GM12878 (cell line): ENCODE measurements at regions not wholly inside any gene's neighbourhood (a gene's known extent, or its start where the extent isn't known, plus 50 kb on each side); places are given as distances from the start of the nearest gene placed in this dataset.

Experiments
- ATAC-seq: fragments of 200-7000 bp; cut with Tn5 transposase; 3 replicates; pipeline ENCODE4 v1.9.1; 2020; ENCODE audit warnings: mild to moderate bottlenecking, moderate library complexity
- BruUV-seq: library from RNA; stranded (reverse); fragments of 400-500 nt; replicated peaks from 2 replicates; lab custom pipeline; 2021; lab: Mats Ljungman, UMichigan
- CTCF ChIA-PET: fragments of 300-600 bp; sonication (Branson Sonifier 250); formaldehyde crosslinking; extraction: SDS; loops from one replicate; lab custom pipeline; 2021; ENCODE audit warnings: inconsistent platforms; lab: Yijun Ruan, JAX
- POLR2A ChIA-PET: fragments of 350-600 bp; formaldehyde crosslinking; extraction: SDS; loops from one replicate; lab custom pipeline; 2021; ENCODE audit warnings: inconsistent platforms; lab: Charles Lee
- RAD21 ChIA-PET: fragments of 300-600 bp; sonication (Branson Sonifier 250); formaldehyde crosslinking; loops from one replicate; lab custom pipeline; 2023; ENCODE audit warnings: antibody characterized with exemption; ENCODE audit not compliant: unreplicated experiment; lab: Charles Lee
- SMC1A ChIA-PET: fragments of 300-600 bp; sonication (Branson Sonifier 250); formaldehyde crosslinking; loops from one replicate; lab custom pipeline; 2023; ENCODE audit not compliant: unreplicated experiment, uncharacterized antibody; lab: Charles Lee
- DNase-seq: peaks from one replicate; pipeline ENCODE4 v3.0.0-alpha.2; 2011; ENCODE audit warnings: low read depth, low spot score
- FAIRE-seq: peaks from 3 replicates; lab custom pipeline; 2011; peaks lifted over from hg19 to GRCh38; lab: Jason Lieb, UNC
- H2AFZ ChIP-seq: 2 replicates; pipeline ENCODE4 v1.6.0; 2011; ENCODE audit warnings: low read depth, low read length, control low read depth; ENCODE audit not compliant: control insufficient read depth
- H3K27ac ChIP-seq: 2 replicates; pipeline ENCODE4 v1.5.1; 2011; ENCODE audit warnings: control low read depth; ENCODE audit not compliant: control insufficient read depth, insufficient read depth
- H3K27me3 ChIP-seq, 2 experiments: replicated peaks in 1 of 2; 2 replicates each; pipeline versions ENCODE4 v1.6.0 to v1.6.1; 2011; ENCODE audit warnings: low read length in 1 of 2; ENCODE audit not compliant: control insufficient read depth in 2 of 2, insufficient read depth in 2 of 2
- H3K36me3 ChIP-seq, 2 experiments: 2 replicates each; pipeline ENCODE4 v1.5.1; 2011; ENCODE audit warnings: low read length in 1 of 2; ENCODE audit not compliant: control insufficient read depth in 2 of 2, insufficient read depth in 2 of 2
- H3K4me1 ChIP-seq: 2 replicates; pipeline ENCODE4 v1.6.1; 2011; ENCODE audit warnings: mild to moderate bottlenecking, low read length, moderate library complexity, mixed read lengths; ENCODE audit not compliant: control insufficient read depth, insufficient read depth
- H3K4me2 ChIP-seq: 2 replicates; pipeline ENCODE4 v1.6.0; 2011; ENCODE audit warnings: control low read depth; ENCODE audit not compliant: control insufficient read depth, insufficient read depth
- H3K4me3 ChIP-seq: fragments of 200-600 bp; sonication (generic); 2 replicates; pipeline ENCODE4 v1.5.1; 2016
- H3K79me2 ChIP-seq: 2 replicates; pipeline ENCODE4 v1.6.0; 2011; ENCODE audit warnings: low read length; ENCODE audit not compliant: control insufficient read depth, insufficient read depth
- H3K9ac ChIP-seq: 2 replicates; pipeline ENCODE4 v1.8.0; 2011; ENCODE audit warnings: low read length, control low read depth, mixed read lengths; ENCODE audit not compliant: control insufficient read depth, insufficient read depth
- H3K9me3 ChIP-seq: replicated peaks from 3 replicates; pipeline ENCODE4 v1.5.1; 2011; ENCODE audit warnings: mild to moderate bottlenecking, low read length; ENCODE audit not compliant: control insufficient read depth, insufficient read depth
- H4K20me1 ChIP-seq: 2 replicates; pipeline ENCODE4 v1.6.0; 2011; ENCODE audit not compliant: control insufficient read depth, insufficient read depth
- CEBPZ ChIP-seq: fragments of 150-350 bp; IDR thresholded peaks from 2 replicates; pipeline ENCODE4 v1.6.1; 2016; ENCODE audit warnings: low read depth, low read length
- EZH2 ChIP-seq: IDR thresholded peaks from 2 replicates; pipeline ENCODE4 v1.6.1; 2012; ENCODE audit warnings: low read depth, mild to moderate bottlenecking, control low read depth, inconsistent platforms, low read length, borderline replicate concordance; ENCODE audit not compliant: control insufficient read depth
- IRF4 ChIP-seq: IDR thresholded peaks from 2 replicates; pipeline ENCODE4 v1.6.1; 2011; ENCODE audit warnings: low read depth, low read length
- KDM1A ChIP-seq: fragments of 200-600 bp; sonication (generic); IDR thresholded peaks from 2 replicates; pipeline ENCODE4 v1.6.1; 2016; ENCODE audit warnings: borderline replicate concordance
- KLF5 ChIP-seq: fragments of 450-650 bp; IDR thresholded peaks from 2 replicates; pipeline ENCODE4 v1.6.1; 2014; ENCODE audit warnings: mild to moderate bottlenecking; ENCODE audit not compliant: partially characterized antibody
- MYB ChIP-seq: fragments of 150-350 bp; IDR thresholded peaks from 2 replicates; pipeline ENCODE4 v1.6.1; 2014; ENCODE audit warnings: mild to moderate bottlenecking, low read depth, low read length, borderline replicate concordance
- NR2C2 ChIP-seq: IDR thresholded peaks from 2 replicates; pipeline ENCODE4 v1.6.1; 2011; ENCODE audit warnings: borderline replicate concordance, low read depth; ENCODE audit not compliant: control insufficient read depth, insufficient read length
- PBX3 ChIP-seq: IDR thresholded peaks from 2 replicates; pipeline ENCODE4 v1.6.1; 2011; ENCODE audit warnings: mild to moderate bottlenecking, low read depth, low read length, moderate library complexity; ENCODE audit not compliant: insufficient replicate concordance
- PML ChIP-seq: IDR thresholded peaks from 2 replicates; pipeline ENCODE4 v1.6.1; 2012; ENCODE audit warnings: low read length, inconsistent platforms
- RBBP5 ChIP-seq: fragments of 200-600 bp; sonication (generic); conservative IDR thresholded peaks from 2 replicates; pipeline ENCODE4 v1.6.1; 2016
- RFX5 ChIP-seq: IDR thresholded peaks from 2 replicates; pipeline ENCODE4 v1.6.1; 2011; ENCODE audit warnings: low read depth, low read length, improper control_type of control experiment
- YBX1 ChIP-seq: fragments of 450-650 bp; IDR thresholded peaks from 2 replicates; pipeline ENCODE4 v1.6.1; 2016; ENCODE audit warnings: antibody characterized with exemption
- ZNF207 ChIP-seq: fragments of 450-650 bp; IDR thresholded peaks from 2 replicates; pipeline ENCODE4 v1.6.1; 2014; ENCODE audit warnings: antibody characterized with exemption, mild to moderate bottlenecking, borderline replicate concordance
- ZSCAN29 ChIP-seq: fragments of 450-650 bp; IDR thresholded peaks from 2 replicates; pipeline ENCODE4 v1.6.1; 2017; ENCODE audit warnings: mild to moderate bottlenecking, moderate library complexity
- WGBS: methylation state at CpG from one replicate; pipeline ENCODE4 v1.1.6; 2016; ENCODE audit warnings: low lambda C conversion rate; ENCODE audit not compliant: insufficient replicate concordance, insufficient coverage; ENCODE audit errors: missing lambda C conversion rate; 5-methylcytosine and 5-hydroxymethylcytosine counted together
- in situ Hi-C: fragments of 300-500 bp; cut with MboI; formaldehyde crosslinking; loops from 9 replicates; pipeline ENCODE4 v1.14.3; 2018; ENCODE audit warnings: mixed read lengths
- intact Hi-C: fragments of 100-400 bp; cut with micrococcal nuclease; formaldehyde crosslinking; loops from one replicate; pipeline ENCODE4 v1.14.2; 2022; ENCODE audit not compliant: unreplicated experiment

- intact Hi-C loops, result no loop called here
These were observed 482.2 kb upstream of the KLF6 start for GRCh38 chr10:4267086-4267773.

More at GRCh38 chr10:4267086-4267773, 482.2 kb upstream of the KLF6 start:
- H2AFZ ChIP-seq, result no peak overlapping the region
- H3K4me2 ChIP-seq, result no peak overlapping the region
- FAIRE-seq, result no peak
- RAD21 ChIA-PET, result no interaction called here
- H3K27ac ChIP-seq, result no peak overlapping the region
- POLR2A ChIA-PET, result interaction anchor here (0.7 kb wide), 1 partner anchor 81 kb away, joined by 3 read pairs; no protein-coding TSS in a partner anchor
- H3K4me3 ChIP-seq, result no peak overlapping the region
- SMC1A ChIA-PET, result interaction anchor here (1.1 kb wide), 1 partner anchor 11 kb away, joined by 3 read pairs; no protein-coding TSS in a partner anchor
- CTCF ChIA-PET, result no interaction called here
- in situ Hi-C loops, result no loop called here
- H3K9me3 ChIP-seq, result no peaks in the 10 kb centered on the region
- ATAC-seq, result no peak
- no peak for TF ChIP-seq PBX3
- no peak for TF ChIP-seq RFX5
- TF ChIP-seq MYB, result no peak
- TF ChIP-seq NR2C2, result no peak
- TF ChIP-seq YBX1, result no peak
- no peak for TF ChIP-seq EZH2
- TF ChIP-seq ZNF207, result no peak
- TF ChIP-seq PML, result no peak
- TF ChIP-seq RBBP5, result no peak
- TF ChIP-seq KDM1A, result no peak
- TF ChIP-seq CEBPZ, result no peak
- no peak for TF ChIP-seq IRF4
- no peak for TF ChIP-seq ZSCAN29
- TF ChIP-seq KLF5, result no peak
- TF ChIP-seq, all 136 proteins: peak for 0
- WGBS, result 46% methylated on average over 8 of the region's 8 CpGs
- no peaks in the 10 kb centered on the region for H4K20me1 ChIP-seq
- no peaks in the 10 kb centered on the region for H3K36me3 ChIP-seq
- no peak for DNase-seq
- H3K9ac ChIP-seq, result no peak overlapping the region
- no peaks in the 10 kb centered on the region for H3K79me2 ChIP-seq
- peaks cover 0 to 3% of the 10 kb centered on the region in 2 experiments; a peak in 2 of 4 replicates for H3K27me3 ChIP-seq
- BruUV-seq, result no TSS peak
- no peaks in the 10 kb centered on the region for H3K4me1 ChIP-seq
